ENCODE measurements at regions not wholly inside any gene's neighbourhood (a gene's known extent, or its start where the extent isn't known, plus 50 kb on each side); places are given as distances from the start of the nearest gene placed in this dataset.

- Mint-ChIP-seq H3K27ac (ENCODE audit: unreplicated experiment) (no peak overlapping the region), H3K9me3 (ENCODE audit: unreplicated experiment) (peaks cover 3% of the 10 kb centered on the region), H3K4me1 (ENCODE audit: low read depth, unreplicated experiment) (peaks cover 9% of the 10 kb centered on the region), H3K4me3 (ENCODE audit: unreplicated experiment) (no peak overlapping the region), H3K27me3 (ENCODE audit: unreplicated experiment) (peaks cover 2% of the 10 kb centered on the region), H3K36me3 (ENCODE audit: unreplicated experiment) (peaks cover 5% of the 10 kb centered on the region)
- no peak for DNase-seq
- TF ChIP-seq, protein P1, sequence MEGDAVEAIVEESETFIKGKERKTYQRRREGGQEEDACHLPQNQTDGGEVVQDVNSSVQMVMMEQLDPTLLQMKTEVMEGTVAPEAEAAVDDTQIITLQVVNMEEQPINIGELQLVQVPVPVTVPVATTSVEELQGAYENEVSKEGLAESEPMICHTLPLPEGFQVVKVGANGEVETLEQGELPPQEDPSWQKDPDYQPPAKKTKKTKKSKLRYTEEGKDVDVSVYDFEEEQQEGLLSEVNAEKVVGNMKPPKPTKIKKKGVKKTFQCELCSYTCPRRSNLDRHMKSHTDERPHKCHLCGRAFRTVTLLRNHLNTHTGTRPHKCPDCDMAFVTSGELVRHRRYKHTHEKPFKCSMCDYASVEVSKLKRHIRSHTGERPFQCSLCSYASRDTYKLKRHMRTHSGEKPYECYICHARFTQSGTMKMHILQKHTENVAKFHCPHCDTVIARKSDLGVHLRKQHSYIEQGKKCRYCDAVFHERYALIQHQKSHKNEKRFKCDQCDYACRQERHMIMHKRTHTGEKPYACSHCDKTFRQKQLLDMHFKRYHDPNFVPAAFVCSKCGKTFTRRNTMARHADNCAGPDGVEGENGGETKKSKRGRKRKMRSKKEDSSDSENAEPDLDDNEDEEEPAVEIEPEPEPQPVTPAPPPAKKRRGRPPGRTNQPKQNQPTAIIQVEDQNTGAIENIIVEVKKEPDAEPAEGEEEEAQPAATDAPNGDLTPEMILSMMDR (IDR thresholded peaks at IDR 0.05; ENCODE audit: partially characterized antibody, unreplicated experiment): no peak
These were observed 328.7 kb downstream of the CYRIA start for GRCh38 chr2:16336916-16337315.

DNA sequence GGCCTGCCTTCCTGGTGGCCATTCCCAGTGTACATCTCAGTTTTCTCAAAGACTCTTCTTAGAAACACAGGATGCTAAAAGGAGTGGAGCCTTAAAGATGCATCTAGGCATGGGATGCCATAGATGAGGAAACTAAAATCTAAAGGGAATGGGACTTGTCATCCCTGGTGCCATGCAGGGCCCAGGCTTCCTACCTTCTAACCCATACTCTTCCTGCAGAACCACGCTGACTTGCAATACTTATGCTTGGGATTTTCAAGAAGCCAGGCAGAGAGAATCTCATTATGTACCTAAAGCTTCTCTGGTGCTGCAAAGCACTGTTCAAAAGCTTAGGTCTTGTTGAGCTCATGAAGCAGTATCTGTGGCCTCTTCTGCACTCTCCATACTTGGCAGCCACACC, 329.1 kb downstream of the CYRIA start:
- no peak for DNase-seq
- Mint-ChIP-seq H3K9me3 (ENCODE audit: unreplicated experiment) (peaks cover 3% of the 10 kb centered on the region), H3K4me3 (ENCODE audit: unreplicated experiment) (no peak overlapping the region), H3K4me1 (ENCODE audit: low read depth, unreplicated experiment) (peaks cover 10% of the 10 kb centered on the region), H3K27ac (ENCODE audit: unreplicated experiment) (no peak overlapping the region), H3K36me3 (ENCODE audit: unreplicated experiment) (peaks cover 5% of the 10 kb centered on the region), H3K27me3 (ENCODE audit: unreplicated experiment) (peaks cover 2% of the 10 kb centered on the region)
- TF ChIP-seq, protein P1 (IDR thresholded peaks at IDR 0.05; ENCODE audit: partially characterized antibody, unreplicated experiment): no peak

DNA sequence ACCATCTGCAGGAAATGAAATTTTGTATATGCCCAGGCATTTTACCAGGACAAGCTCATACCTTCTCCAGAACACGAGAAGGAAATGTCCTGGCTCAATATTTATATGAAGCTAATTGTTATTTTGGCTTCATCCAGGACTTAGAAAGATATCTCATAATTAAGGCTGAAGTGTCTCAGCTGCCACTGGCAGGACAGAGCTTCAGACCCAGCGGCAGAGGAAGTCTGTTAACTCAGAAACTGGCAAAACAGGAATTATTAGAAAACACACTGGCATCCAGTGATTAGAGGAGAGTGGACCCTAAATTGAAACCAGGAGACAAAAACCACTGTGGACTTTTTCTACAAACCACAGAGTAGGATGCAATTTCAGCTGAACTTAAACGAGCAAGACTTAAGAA, 329.7 kb downstream of the CYRIA start:
- no peak for DNase-seq
- Mint-ChIP-seq H3K9me3 (ENCODE audit: unreplicated experiment) (peaks cover 3% of the 10 kb centered on the region), H3K36me3 (ENCODE audit: unreplicated experiment) (peaks cover 5% of the 10 kb centered on the region), H3K27me3 (ENCODE audit: unreplicated experiment) (peaks cover 2% of the 10 kb centered on the region), H3K4me3 (ENCODE audit: unreplicated experiment) (no peak overlapping the region), H3K27ac (ENCODE audit: unreplicated experiment) (no peak overlapping the region), H3K4me1 (ENCODE audit: low read depth, unreplicated experiment) (peaks cover 12% of the 10 kb centered on the region)
- TF ChIP-seq, protein P1 (IDR thresholded peaks at IDR 0.05; ENCODE audit: partially characterized antibody, unreplicated experiment): no peak

DNA sequence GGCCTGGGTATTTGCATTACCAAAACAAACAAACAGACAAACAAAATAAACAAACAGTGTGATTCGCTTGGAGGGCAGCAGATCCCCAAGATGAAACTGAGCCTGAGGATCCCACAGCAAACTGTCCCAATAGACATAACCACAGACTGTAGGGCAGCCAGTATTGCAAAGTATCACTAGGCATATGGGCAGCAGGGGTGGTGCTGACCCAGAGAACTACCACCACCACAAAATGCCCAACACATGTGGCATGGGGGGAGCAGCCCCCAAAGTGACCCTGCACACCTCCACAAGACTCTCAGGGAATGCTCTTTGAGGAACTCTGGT, 330.1 kb downstream of the CYRIA start:
- no peak for DNase-seq
- TF ChIP-seq, protein P1 (IDR thresholded peaks at IDR 0.05; ENCODE audit: partially characterized antibody, unreplicated experiment): no peak
- H3K27ac Mint-ChIP-seq (ENCODE audit: unreplicated experiment): no peak overlapping the region
- H3K9me3 Mint-ChIP-seq (ENCODE audit: unreplicated experiment): peaks cover 3% of the 10 kb centered on the region
- peaks cover 2% of the 10 kb centered on the region for H3K27me3 Mint-ChIP-seq (ENCODE audit: unreplicated experiment)
- peaks cover 15% of the 10 kb centered on the region for H3K4me1 Mint-ChIP-seq (ENCODE audit: low read depth, unreplicated experiment)
- H3K36me3 Mint-ChIP-seq (ENCODE audit: unreplicated experiment): peaks cover 5% of the 10 kb centered on the region
- no peak overlapping the region for H3K4me3 Mint-ChIP-seq (ENCODE audit: unreplicated experiment)

- peaks cover 5% of the 10 kb centered on the region for H3K36me3 Mint-ChIP-seq (ENCODE audit: unreplicated experiment)
- peaks cover under 1% of the 10 kb centered on the region for H3K9me3 Mint-ChIP-seq (ENCODE audit: unreplicated experiment)
- TF ChIP-seq, protein P1 (IDR thresholded peaks at IDR 0.05; ENCODE audit: partially characterized antibody, unreplicated experiment): no peak
- H3K4me1 Mint-ChIP-seq (ENCODE audit: low read depth, unreplicated experiment): peaks cover 17% of the 10 kb centered on the region
- no peak overlapping the region for H3K27ac Mint-ChIP-seq (ENCODE audit: unreplicated experiment)
- no peak for DNase-seq
- H3K4me3 Mint-ChIP-seq (ENCODE audit: unreplicated experiment): no peak overlapping the region
- peaks cover 2% of the 10 kb centered on the region for H3K27me3 Mint-ChIP-seq (ENCODE audit: unreplicated experiment)
These were observed 330.6 kb downstream of the CYRIA start for GRCh38 chr2:16334886-16335603.
